K562 (cell line): ENCODE measurements at regions not wholly inside any gene's neighbourhood (a gene's known extent, or its start where the extent isn't known, plus 50 kb on each side); places are given as distances from the start of the nearest gene placed in this dataset.

Experiments
- BACH1 ChIP-seq: fragments of 200-800 bp; sonication (Bioruptor generic); IDR thresholded peaks from 2 replicates; pipeline ENCODE4 v1.6.1; 2016; ENCODE audit warnings: missing genetic modification characterization, missing compliant biosample characterization
- EHMT2 ChIP-seq: fragments of 450-650 bp; IDR thresholded peaks from 2 replicates; pipeline ENCODE4 v1.6.1; 2018; ENCODE audit warnings: antibody characterized with exemption
- FOXA1 ChIP-seq: fragments of 450-650 bp; IDR thresholded peaks from 2 replicates; pipeline ENCODE4 v1.6.1; 2016; ENCODE audit warnings: mild to moderate bottlenecking, borderline replicate concordance
- FOXJ2 ChIP-seq: fragments of 200-800 bp; sonication (Bioruptor generic); IDR thresholded peaks from 2 replicates; pipeline ENCODE4 v1.6.1; 2016; ENCODE audit warnings: missing genetic modification characterization, missing compliant biosample characterization
- JUND ChIP-seq, 2 experiments: IDR thresholded peaks; 2 replicates in 1 of 2; 3 replicates in 1 of 2; pipeline ENCODE4 v1.6.1; 2011; ENCODE audit warnings: borderline replicate concordance in 2 of 2, low read depth in 2 of 2, low read length in 2 of 2, improper control_type of control experiment in 1 of 2, missing biosample characterization in 1 of 2, missing genetic modification characterization in 1 of 2, missing genetic modification reagents in 1 of 2
- KDM4B ChIP-seq, 2 experiments: fragments of 450-650 bp in 1 of 2; sonication (generic) in 1 of 2; IDR thresholded peaks; 2 replicates each; pipeline ENCODE4 v1.6.1; 2016 to 2017; ENCODE audit warnings: borderline replicate concordance in 2 of 2, antibody characterized with exemption in 1 of 2, low read depth in 1 of 2, mild to moderate bottlenecking in 1 of 2
- SMARCB1 ChIP-seq: IDR thresholded peaks from 2 replicates; pipeline ENCODE4 v1.6.1; 2011; ENCODE audit warnings: improper control_type of control experiment, low read depth; ENCODE audit not compliant: insufficient read length
- YY1 ChIP-seq, 3 experiments: IDR thresholded peaks; 2 replicates each; pipeline ENCODE4 v1.6.1; 2011; ENCODE audit warnings: low read length in 2 of 3, mild to moderate bottlenecking in 2 of 3, moderate library complexity in 2 of 3, borderline replicate concordance in 1 of 3, control low read depth in 1 of 3, low read depth in 1 of 3; ENCODE audit not compliant: insufficient read depth in 3 of 3, insufficient replicate concordance in 2 of 3, control insufficient read depth in 1 of 3, insufficient read length in 1 of 3; ENCODE audit errors: extremely low read depth in 1 of 3
- ZBED1 ChIP-seq: IDR thresholded peaks from 2 replicates; pipeline ENCODE4 v1.6.1; 2014
- ZNF175 ChIP-seq: fragments of 200-800 bp; sonication (Bioruptor generic); IDR thresholded peaks from 2 replicates; pipeline ENCODE4 v1.6.1; 2016; ENCODE audit warnings: low read depth, mild to moderate bottlenecking, missing genetic modification characterization, missing compliant biosample characterization
- ZNF280A ChIP-seq: fragments of 450-650 bp; IDR thresholded peaks from 2 replicates; pipeline ENCODE4 v1.6.1; 2018; ENCODE audit warnings: mild to moderate bottlenecking, low read depth; ENCODE audit not compliant: partially characterized antibody
- ZNF408 ChIP-seq: fragments of 250-450 bp; sonication (Bioruptor Pico); IDR thresholded peaks from 2 replicates; pipeline ENCODE4 v1.4.0; 2020; ENCODE audit warnings: low read depth, mild to moderate bottlenecking, moderate library complexity
- ZNF436 ChIP-seq: fragments of 250-450, 450-650 bp; sonication (Bioruptor Pico); formaldehyde crosslinking; IDR thresholded peaks from 2 replicates; pipeline ENCODE4 v1.7.0; 2020; ENCODE audit warnings: mild to moderate bottlenecking
- TF ChIP-seq, protein P1 (sequence below): fragments of 200-800 bp; sonication (Bioruptor generic); IDR thresholded peaks from 2 replicates; pipeline ENCODE4 v1.6.1; 2017; ENCODE audit warnings: missing genetic modification characterization, missing compliant biosample characterization
- TF ChIP-seq, protein P2 (sequence below), 2 experiments: fragments of 250-450 bp in 1 of 2; fragments of 450-650 bp in 1 of 2; sonication (Bioruptor Pico) in 1 of 2; IDR thresholded peaks; 2 replicates each; pipeline versions ENCODE4 v1.6.1 to v1.8.0; 2016 to 2021; ENCODE audit warnings: mild to moderate bottlenecking in 2 of 2, moderate library complexity in 2 of 2, missing compliant biosample characterization in 1 of 2, missing genetic modification characterization in 1 of 2
- TF ChIP-seq, protein P3 (sequence below): sonication (generic); formaldehyde crosslinking; IDR thresholded peaks from 2 replicates; pipeline ENCODE4 v1.9.0; 2022; ENCODE audit warnings: mild to moderate bottlenecking, missing genetic modification reagents
- TF ChIP-seq, protein P4 (sequence below), 2 experiments: fragments of 450-650 bp in 1 of 2; IDR thresholded peaks; 2 replicates each; pipeline ENCODE4 v1.6.1; 2011 to 2017; ENCODE audit warnings: low read depth in 2 of 2, antibody characterized with exemption in 1 of 2, borderline replicate concordance in 1 of 2, low read length in 1 of 2, mild to moderate bottlenecking in 1 of 2, mixed read lengths in 1 of 2; ENCODE audit not compliant: control insufficient read depth in 1 of 2

DNA sequence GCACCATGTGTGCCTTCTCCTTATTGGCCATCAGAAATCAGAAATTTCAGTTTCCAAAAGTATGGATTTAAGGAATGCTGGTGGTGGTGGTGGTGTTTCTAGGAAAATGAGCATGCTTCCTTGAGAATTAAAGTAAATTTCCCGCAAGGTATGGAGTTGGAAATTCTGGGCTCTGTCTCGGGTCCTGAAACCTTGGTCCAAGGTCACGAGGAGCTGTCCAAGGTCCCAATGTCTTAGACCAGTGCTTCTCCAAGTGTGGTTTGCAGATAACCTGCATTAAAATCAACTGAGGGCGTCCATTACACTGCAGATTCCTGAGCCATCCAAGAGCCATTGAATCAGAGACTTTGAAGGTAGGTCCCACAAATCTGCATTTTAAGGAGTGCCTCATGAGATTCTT, 210.9 kb upstream of the PKDCC start (continued):
- TF ChIP-seq, protein P1, sequence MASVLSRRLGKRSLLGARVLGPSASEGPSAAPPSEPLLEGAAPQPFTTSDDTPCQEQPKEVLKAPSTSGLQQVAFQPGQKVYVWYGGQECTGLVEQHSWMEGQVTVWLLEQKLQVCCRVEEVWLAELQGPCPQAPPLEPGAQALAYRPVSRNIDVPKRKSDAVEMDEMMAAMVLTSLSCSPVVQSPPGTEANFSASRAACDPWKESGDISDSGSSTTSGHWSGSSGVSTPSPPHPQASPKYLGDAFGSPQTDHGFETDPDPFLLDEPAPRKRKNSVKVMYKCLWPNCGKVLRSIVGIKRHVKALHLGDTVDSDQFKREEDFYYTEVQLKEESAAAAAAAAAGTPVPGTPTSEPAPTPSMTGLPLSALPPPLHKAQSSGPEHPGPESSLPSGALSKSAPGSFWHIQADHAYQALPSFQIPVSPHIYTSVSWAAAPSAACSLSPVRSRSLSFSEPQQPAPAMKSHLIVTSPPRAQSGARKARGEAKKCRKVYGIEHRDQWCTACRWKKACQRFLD (CRISPR knock-in tag) = peak; percentile 80
- TF ChIP-seq, protein P2, sequence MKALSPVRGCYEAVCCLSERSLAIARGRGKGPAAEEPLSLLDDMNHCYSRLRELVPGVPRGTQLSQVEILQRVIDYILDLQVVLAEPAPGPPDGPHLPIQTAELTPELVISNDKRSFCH (CRISPR knock-in tag; IDR thresholded peaks at IDR 0.05) = no peak
- TF ChIP-seq, protein P2 (tag; IDR thresholded peaks at IDR 0.05) = 0 out of 2 replicates have a peak, but pooled peaks have one; percentile 31
- TF ChIP-seq YY1 (IDR thresholded peaks at IDR 0.05; ENCODE audit: borderline replicate concordance in 1 of 3, control insufficient read depth in 1 of 3, extremely low read depth in 1 of 3, insufficient read depth in 3 of 3, insufficient read length in 1 of 3, insufficient replicate concordance in 2 of 3, low read depth in 1 of 3, low read length in 2 of 3) (peak in 1 of 3 experiments; percentile 41), FOXJ2 (peak; percentile 70; the same call in 1 of the 2 replicates), JUND (IDR thresholded peaks at IDR 0.05; ENCODE audit: borderline replicate concordance, low read depth, low read length) (no peak), JUND (tag; IDR thresholded peaks at IDR 0.05; ENCODE audit: borderline replicate concordance, low read depth, low read length) (peak; percentile 39; the same call in 1 of the 3 replicates), ZNF436 (CRISPR knock-in tag) (no peak), ZBED1 (no peak), FOXA1 (no peak), ZNF280A (no peak), KDM4B (IDR thresholded peaks at IDR 0.05; ENCODE audit: borderline replicate concordance in 2 of 2, low read depth in 1 of 2) (no peak), BACH1 (tag) (peak; percentile 63), ZNF175 (CRISPR knock-in tag) (peak; percentile 53; the same call in 1 of the 2 replicates), ZNF408 (CRISPR knock-in tag) (no peak), SMARCB1 (no peak), EHMT2 (peak; percentile 100)
- TF ChIP-seq, protein P3, sequence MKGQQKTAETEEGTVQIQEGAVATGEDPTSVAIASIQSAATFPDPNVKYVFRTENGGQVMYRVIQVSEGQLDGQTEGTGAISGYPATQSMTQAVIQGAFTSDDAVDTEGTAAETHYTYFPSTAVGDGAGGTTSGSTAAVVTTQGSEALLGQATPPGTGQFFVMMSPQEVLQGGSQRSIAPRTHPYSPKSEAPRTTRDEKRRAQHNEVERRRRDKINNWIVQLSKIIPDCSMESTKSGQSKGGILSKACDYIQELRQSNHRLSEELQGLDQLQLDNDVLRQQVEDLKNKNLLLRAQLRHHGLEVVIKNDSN = peak; percentile 45; the same call in 1 of the 2 replicates
- TF ChIP-seq, protein P4, sequence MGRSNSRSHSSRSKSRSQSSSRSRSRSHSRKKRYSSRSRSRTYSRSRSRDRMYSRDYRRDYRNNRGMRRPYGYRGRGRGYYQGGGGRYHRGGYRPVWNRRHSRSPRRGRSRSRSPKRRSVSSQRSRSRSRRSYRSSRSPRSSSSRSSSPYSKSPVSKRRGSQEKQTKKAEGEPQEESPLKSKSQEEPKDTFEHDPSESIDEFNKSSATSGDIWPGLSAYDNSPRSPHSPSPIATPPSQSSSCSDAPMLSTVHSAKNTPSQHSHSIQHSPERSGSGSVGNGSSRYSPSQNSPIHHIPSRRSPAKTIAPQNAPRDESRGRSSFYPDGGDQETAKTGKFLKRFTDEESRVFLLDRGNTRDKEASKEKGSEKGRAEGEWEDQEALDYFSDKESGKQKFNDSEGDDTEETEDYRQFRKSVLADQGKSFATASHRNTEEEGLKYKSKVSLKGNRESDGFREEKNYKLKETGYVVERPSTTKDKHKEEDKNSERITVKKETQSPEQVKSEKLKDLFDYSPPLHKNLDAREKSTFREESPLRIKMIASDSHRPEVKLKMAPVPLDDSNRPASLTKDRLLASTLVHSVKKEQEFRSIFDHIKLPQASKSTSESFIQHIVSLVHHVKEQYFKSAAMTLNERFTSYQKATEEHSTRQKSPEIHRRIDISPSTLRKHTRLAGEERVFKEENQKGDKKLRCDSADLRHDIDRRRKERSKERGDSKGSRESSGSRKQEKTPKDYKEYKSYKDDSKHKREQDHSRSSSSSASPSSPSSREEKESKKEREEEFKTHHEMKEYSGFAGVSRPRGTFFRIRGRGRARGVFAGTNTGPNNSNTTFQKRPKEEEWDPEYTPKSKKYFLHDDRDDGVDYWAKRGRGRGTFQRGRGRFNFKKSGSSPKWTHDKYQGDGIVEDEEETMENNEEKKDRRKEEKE (IDR thresholded peaks at IDR 0.05; ENCODE audit: borderline replicate concordance in 1 of 2, control insufficient read depth in 1 of 2, low read depth in 2 of 2, low read length in 1 of 2) = no peak
